Left lobe of liver (tissue), 2 donors: ENCODE measurements at regions not wholly inside any gene's neighbourhood (a gene's known extent, or its start where the extent isn't known, plus 50 kb on each side); places are given as distances from the start of the nearest gene placed in this dataset.
"Not testable (repeated sequence)": the region's sequence is repeated elsewhere in the genome, so short reads cannot be mapped to it uniquely, and the experiment has no call there.

Source experiments
- ATAC-seq: fragments of 200-7000 bp; cut with Tn5 transposase; one replicate; pipeline ENCODE4 v1.9.1; 2020; ENCODE audit warnings: mild to moderate bottlenecking, moderate library complexity
- DNase-seq: peaks from one replicate; pipeline ENCODE4 v3.0.0-alpha.2; 2020; ENCODE audit warnings: low spot score
- donor health status: DM: no; HTN: no; CAD: no; lungs with moderate emphysema.
- donor health status: DM: no; HTN: yes; CAD: no.

GRCh38 chrY:8807648-8808408, 529.4 kb upstream of the TSPY4 start:
- ATAC-seq (no peak), DNase-seq (no peak)

GRCh38 chrY:8808611-8809010, 528.7 kb upstream of the TSPY4 start:
- ATAC-seq, result no peak

GRCh38 chrY:8809076-8809475, 528.2 kb upstream of the TSPY4 start:
- ATAC-seq, result no peak

More at GRCh38 chrY:8808611-8809010, 528.7 kb upstream of the TSPY4 start:
- no peak for DNase-seq

GRCh38 chrY:8814143-8814542, 523.1 kb upstream of the TSPY4 start:
- ATAC-seq (no peak), DNase-seq (no peak)

More at GRCh38 chrY:8809076-8809475, 528.2 kb upstream of the TSPY4 start:
- no peak for DNase-seq

- ATAC-seq (no peak), DNase-seq (no peak)
Measured at GRCh38 chrY:8815616-8816015, 521.6 kb upstream of the TSPY4 start.

GRCh38 chrY:8820032-8820431, 517.2 kb upstream of the TSPY4 start:
- ATAC-seq (no peak), DNase-seq (no peak)

- ATAC-seq (no peak), DNase-seq (no peak)
Measured at GRCh38 chrY:8821106-8821505, 516.2 kb upstream of the TSPY4 start.

GRCh38 chrY:8852278-8852677, 485.0 kb upstream of the TSPY4 start:
- DNase-seq (no peak), ATAC-seq (no peak)

- DNase-seq, result no peak
- no peak for ATAC-seq
Measured at GRCh38 chrY:8888371-8888770, 448.9 kb upstream of the TSPY4 start.

GRCh38 chrY:8897876-8898275, 439.4 kb upstream of the TSPY4 start:
- DNase-seq (no peak), ATAC-seq (no peak)

GRCh38 chrY:8905141-8905540, 432.1 kb upstream of the TSPY4 start:
- DNase-seq (no peak), ATAC-seq (no peak)

- not testable (repeated sequence) for ATAC-seq, DNase-seq
Measured at GRCh38 chrY:8922576-8922975, 414.7 kb upstream of the TSPY4 start.
